NCI-H2196 (cell line): ENCODE measurements at regions not wholly inside any gene's neighbourhood (a gene's known extent, or its start where the extent isn't known, plus 50 kb on each side); places are given as distances from the start of the nearest gene placed in this dataset.

Experiments
- DNase-seq: peaks from one replicate; lab custom pipeline; 2025; ENCODE audit not compliant: unreplicated experiment; lab: John Stamatoyannopoulos, UW

DNA sequence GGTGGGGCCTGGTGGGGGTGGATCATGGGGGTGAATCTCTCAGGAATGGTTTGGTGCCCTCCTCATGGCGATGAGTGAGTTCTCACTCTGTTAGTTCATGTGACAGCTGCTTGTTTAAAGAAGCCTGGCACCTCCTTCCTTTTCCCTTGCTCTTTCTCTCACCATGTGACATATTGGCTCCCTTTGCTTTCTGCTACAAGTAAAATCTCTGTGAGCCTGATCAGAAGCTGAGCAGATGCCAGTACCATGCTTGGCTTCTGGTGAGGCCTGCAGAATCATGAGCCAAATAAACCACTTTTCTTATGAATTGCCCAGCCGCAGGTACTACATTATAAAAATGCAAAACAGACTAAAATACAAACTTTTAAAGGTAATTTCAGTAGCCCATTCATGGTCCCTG lies 73.4 kb upstream of the TEX51 start:
- DNase-seq, result no peak

DNA sequence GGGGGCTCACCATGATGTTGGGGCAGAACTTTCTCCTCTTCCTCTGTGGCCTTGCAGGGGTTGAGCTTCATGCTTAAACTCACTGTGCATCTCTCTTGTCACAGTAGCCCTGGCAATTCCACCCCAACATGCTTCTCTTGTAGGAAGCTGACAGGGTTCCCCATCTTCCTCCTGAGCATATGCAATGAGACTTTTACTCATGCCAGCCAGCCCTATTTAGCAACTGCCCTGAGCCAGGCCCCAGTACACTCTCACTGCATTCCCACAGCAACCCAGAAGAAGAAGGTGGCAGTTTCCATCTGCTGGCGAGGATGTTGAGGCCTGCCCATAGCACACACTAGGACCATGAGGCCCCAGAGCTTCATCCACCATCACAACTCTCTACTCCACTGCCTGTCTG lies 72.2 kb upstream of the TEX51 start:
- DNase-seq, result no peak

DNA sequence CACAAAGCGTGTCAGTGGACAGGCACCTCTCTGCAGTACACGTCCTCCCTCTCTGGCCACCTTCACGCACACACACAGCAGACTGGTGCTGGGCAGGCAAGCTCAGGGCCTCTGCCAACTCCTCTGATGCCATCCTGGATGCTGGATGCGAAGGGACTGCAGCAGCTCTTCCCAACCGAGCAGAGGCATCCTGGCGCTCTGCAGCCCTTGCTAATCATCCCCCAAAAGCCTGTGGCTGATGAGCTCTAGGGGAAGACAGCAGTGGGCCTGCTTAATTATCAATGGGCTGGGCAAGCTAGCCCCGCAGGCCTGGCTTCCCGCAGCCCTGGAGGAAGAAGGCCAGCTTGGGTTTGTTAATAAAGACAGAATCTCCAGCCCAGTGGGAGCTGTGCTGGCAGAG lies 71.3 kb upstream of the TEX51 start:
- no peak for DNase-seq

DNA sequence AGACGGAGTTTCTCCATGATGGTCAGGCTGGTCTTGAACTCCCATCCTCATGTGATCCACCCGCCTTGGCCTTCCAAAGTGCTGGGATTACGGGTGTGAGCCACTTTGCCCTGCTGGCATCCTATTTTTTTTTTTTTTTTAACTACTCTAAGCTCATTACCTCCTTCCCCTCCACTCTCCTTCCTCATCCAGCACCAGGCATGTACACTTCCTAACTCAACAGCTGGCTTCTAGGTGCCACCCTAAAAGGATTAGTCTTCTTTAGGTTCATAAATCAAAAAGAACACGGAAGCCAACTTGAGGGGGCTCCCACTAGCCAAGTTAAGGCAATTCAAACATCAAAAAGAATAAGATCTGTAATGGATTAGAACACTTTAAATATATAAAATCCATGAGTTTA lies 70.6 kb upstream of the TEX51 start:
- no peak for DNase-seq

DNA sequence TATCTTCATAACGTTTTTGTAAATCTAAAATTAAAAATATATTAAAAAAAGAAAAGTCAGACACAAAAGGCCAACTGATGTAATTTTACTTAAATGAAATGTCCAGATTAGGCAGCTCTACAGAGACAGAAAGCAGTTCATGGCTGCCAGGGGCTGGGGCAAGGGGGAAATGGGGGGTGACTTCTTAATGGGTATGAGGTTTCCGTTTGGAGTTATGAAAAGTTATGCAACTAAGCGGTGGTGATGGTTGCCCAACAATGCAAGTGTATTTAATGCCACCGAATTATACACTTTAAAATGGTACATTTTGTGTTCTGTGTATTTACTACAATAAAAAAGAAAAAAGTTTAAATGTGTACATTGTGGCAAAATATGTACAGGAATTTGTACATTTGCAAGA lies 70.2 kb upstream of the TEX51 start:
- no peak for DNase-seq

DNA sequence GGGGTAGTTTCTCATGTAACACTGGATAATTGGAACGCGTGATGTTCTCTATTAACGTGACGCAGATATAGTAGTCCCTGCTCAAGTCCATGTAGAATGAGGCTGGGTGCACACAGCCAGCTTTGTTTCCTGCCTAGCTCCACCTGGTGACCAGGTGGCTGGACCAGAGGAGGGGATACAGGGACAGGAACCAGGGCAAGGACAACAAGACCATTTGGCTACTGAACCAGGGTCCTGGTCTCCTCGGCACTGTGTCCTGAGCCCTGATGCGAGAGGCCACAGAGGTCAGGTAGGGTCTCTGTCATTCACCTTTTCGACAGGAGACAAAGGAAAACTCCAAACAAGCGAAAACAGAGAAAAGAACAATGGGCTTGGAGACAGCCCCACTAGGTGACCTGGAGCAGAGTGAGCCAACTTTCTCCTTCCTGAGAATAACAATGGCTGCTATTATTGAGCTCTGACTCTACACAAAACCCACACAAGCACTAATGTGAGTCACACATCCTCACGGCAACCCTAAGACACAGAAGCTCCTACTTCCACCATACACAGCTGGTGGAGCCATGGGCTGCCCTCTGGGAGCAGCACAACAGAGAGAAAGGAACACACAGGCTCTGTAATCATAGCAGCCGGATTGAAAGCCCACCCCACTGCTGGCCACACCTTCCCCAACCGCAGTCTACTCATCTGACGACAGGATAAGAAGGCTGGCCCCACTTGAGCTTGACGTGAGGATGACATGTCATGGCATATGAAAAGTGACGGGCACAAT lies 67.3 kb upstream of the TEX51 start:
- DNase-seq, result no peak

DNA sequence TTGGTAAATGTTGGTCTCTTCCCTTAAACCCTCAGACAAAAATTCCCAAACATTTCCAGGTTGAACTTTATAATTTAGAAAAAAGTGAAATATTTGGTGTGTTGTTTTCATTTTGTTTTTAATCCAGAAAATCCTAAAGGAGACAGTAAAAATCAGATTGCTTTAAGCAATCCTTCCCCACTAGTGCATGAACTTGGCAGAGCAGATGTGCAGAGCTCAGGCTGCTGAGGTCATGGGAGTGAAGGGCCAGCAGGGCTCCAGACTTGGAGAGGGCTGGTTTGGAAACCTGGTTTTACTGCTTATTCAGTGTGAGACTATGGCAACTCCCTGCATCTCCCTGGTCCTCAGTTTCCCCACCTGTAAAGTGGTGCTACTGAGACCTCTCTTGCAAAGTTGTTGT lies 66.7 kb upstream of the TEX51 start:
- DNase-seq, result no peak

DNA sequence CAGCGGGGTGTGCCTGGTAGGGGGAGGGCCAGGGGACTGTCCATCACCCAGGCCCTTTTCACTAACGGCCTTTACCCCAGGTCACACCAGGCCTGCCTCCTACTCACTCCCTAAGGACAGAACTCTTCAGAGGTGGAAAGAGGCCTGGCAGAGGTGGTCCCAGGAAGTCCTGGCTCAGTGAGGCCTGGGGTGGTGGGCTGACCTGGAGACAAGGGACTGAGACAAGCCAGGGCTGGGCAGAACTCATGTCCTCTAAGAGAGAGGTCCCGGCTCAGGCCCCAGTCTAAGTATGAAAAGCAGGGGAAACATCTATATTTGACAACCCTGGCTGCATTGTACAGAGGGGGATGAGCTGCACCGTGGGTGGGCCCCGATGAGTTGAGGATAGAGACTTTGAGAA lies 65.9 kb upstream of the TEX51 start:
- DNase-seq, result no peak

DNA sequence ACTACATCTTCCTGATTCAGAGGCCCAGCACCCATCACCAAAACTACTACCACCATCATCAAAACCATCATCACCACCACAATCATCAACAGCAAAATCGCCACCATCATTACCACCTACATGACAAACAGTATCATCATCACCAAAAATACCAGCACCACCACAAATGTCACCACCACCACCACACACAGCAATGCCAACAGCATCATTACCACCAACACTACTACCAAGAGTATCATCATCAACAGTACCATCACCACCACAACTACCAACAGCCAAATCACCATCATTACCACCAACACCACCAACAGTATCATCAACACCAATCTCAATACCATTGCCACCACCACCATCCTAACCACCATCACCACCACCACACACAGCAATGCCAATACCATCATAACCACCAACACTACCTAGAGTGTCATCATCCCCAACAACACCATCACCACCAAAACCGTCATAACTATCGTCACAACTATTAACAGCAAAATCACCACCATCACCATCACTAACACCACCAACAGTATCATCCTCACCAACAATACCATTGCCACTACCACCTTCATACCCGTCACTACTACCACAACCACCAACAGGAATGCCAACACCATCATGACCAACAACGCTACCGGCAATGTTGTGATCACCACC lies 64.6 kb upstream of the TEX51 start:
- no peak for DNase-seq

DNA sequence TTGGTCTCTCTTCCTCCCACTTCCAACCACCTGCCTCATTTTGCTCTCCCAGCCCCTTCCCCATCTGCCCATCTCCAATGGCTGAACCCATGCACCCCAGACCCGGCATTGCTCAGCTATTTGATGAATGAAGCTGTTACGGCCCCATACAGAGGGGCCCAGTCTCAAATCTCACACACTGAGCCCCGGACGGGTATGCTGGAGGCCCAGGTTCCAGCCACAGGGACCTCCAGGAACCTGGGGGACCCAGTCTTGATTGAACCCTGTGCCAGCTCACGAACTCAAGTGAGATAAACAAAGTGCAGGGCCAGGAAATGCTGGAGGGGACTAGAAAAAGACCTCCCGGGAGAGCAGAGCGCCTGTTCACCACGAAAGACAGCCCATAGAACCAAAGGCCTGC lies 63.4 kb upstream of the TEX51 start:
- no peak for DNase-seq

DNA sequence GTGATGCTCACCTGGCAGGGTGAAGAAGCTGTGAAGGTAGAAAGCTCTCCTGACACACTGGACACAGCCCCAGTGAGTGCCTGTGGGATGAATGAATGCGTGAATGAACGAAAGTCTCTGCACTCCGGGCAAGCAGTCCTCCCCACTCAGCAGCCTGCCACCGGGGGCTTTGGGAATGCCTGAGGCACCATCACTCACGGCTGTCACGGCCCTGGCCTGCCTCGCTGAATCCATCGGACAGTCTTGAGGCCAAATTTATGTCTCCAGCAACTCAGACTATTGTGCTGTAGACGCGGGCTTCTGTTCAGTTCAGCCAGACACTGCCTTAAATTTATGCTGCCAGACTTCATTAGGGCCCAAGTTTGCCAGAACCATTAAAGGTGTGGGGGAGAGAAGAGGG lies 62.9 kb upstream of the TEX51 start:
- DNase-seq, result no peak

DNA sequence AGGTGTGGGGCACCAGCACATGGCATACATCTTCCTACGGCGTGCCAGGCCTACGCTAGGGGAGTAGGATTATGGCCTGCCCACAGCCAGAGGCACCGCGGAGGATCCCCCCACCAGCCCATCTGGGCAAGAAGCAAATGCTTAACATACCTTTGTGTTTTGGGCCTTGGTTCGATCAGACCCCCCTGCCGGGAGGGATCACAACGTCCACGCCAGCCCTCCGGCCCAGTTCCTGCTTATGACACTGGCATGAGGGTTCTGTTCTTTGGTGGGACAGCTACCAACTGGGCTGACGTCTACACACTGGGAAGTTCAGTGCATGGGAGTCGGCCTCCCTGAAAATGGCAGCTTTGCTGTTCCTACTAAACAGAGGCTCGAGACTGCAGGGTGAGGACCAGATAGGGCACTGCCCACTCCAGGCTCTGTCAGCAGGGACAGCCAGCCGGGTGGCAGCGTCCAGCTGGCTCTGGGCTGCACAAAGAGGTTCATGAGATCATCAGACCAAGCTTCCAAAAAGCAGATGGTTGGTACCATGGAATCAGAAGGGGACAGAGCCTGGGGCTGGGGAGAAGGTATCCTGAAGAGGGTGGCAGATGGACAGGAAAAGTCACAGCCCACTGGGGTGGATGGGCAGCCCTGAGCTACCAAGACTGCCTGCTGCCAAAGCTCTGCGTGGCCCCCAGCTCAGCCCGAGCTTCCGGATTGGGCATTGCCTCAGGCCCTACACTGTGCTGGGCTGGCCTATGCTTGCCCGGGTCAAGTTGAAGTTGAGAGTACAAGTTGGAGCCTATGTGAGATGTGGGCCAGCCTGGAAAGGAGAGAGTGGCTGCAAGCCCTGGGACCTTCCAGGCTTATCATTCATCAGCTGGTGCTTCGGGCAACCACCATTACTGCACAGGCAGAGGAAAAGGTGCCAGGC lies 61.7 kb upstream of the TEX51 start:
- no peak for DNase-seq

DNA sequence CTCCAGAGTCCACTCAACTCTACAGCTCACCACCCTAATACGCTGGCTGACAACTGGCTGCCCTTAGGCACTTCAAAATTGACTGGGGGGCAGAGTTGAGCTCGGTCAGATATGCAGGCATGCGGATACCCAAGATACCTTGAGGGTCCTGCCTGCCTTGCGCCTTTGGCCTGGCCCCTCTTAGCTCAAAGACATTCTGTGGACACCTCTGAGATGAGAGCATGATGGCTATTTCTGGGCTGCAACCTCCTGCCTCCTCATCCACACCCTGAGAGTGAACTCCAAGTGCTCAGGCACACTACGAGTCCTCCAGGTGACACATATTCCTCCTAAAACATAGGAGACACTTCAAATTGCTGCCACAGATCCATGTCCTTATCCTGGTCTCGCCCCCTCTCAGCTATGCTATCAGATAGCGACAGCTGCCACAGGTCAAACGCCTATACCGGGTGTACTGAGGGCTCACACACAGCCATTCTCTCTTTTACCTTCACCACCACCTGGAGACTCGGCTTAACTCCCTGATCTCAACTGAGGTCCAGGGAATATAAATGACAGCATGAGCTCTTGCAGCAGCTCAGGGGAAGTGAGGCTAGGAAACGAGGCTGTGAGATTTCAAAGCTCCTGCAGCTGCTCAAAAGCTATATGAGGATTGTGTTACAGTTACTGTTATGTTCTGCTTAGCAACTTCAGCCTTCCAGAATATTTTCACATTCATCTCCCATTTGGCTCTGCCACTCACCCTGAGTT lies 60.5 kb upstream of the TEX51 start:
- no peak for DNase-seq

DNA sequence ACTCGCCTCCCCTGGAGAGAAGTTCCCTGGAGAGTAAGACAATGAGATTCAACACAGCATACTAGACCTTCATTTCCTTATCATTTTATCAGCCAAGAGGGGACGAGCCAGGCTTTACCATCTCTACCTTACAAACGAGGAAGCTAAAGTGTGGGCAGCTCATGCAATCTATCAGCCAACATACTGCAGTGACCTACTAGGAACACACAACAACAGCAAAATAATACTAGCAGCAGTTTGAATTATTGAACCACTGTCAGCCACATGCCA lies 60.0 kb upstream of the TEX51 start:
- DNase-seq, result no peak

DNA sequence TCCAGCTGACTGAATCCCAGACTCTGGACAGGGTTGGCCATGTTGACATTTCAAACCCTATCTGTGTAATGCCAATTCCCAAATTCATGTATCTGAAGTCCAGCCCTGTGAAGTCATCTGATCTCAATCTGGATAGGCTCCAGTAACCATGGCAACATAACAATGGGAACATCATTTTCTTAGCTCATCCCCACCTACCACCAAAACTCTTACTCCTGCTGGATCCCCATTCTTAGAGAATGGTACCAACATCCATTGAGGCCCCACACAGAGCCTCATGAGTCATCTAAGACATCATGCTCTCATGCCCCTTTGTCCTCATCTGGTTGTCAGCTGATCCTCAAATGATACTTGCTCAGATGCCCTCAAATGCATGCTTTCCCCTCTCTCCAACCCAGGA lies 58.9 kb upstream of the TEX51 start:
- no peak for DNase-seq

DNA sequence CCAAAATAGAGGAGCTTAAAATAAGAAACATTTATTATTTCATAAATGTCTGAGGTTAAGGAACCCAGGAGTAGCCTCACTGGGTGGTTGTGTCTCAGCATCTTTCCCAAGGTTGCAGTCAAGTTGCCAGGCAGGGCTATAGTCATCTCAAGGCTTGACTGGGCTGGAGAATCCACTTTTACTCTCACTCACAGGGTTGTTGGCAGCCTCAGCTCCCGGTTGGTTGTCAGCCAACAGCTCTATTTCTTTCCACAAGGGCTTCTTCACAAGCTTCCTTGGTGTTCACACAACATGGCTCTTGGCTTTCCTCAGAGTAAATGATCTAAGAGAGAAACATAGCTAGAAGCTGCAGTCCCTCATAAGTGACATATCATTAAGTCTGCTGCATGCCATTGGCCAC lies 55.6 kb upstream of the TEX51 start:
- DNase-seq, result no peak

DNA sequence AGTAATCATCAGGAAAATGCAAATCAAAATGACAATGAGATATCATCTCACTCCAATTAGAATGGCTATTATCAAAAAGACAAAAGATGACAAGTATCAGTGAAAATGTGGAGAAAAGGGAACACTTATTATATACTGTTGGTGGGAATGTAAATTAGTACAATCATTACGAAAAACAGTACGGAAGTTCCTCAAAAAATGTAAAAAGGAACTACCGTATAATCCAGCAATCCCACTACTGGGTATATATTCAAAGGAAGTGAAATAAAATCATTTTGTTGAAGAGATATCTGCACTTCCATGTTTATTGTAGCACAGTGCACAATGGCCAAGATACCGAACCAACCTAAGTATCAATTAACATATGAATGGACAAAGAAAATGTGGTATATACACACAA lies 52.4 kb upstream of the TEX51 start:
- DNase-seq, result no peak
